ENCODE measurements at regions not wholly inside any gene's neighbourhood (a gene's known extent, or its start where the extent isn't known, plus 50 kb on each side); places are given as distances from the start of the nearest gene placed in this dataset.
"Not testable (repeated sequence)": the region's sequence is repeated elsewhere in the genome, so short reads cannot be mapped to it uniquely, and the experiment has no call there.

GRCh38 chr7:149930374-149931068, 56.8 kb downstream of the ATP6V0E2 start:
- DNase-seq (ENCODE audit: low read depth in 3 of 3, low spot score in 1 of 3), result not testable (repeated sequence)

GRCh38 chr7:149933776-149934175, 60.0 kb downstream of the ATP6V0E2 start:
- not testable (repeated sequence) for DNase-seq (ENCODE audit: low read depth in 3 of 3, low spot score in 1 of 3)

GRCh38 chr7:149947346-149947745, 73.6 kb downstream of the ATP6V0E2 start:
- DNase-seq (ENCODE audit: low read depth in 3 of 3, low spot score in 1 of 3), result not testable (repeated sequence)

- DNase-seq (ENCODE audit: low read depth in 3 of 3, low spot score in 1 of 3), result not testable (repeated sequence)
Measured at GRCh38 chr7:149948444-149948843, 74.7 kb downstream of the ATP6V0E2 start.

GRCh38 chr7:149949863-149950577, 76.3 kb downstream of the ATP6V0E2 start:
- not testable (repeated sequence) for DNase-seq (ENCODE audit: low read depth in 3 of 3, low spot score in 1 of 3)

- DNase-seq (ENCODE audit: low read depth in 3 of 3, low spot score in 1 of 3), result not testable (repeated sequence)
Measured at GRCh38 chr7:149950578-149950924, 76.8 kb downstream of the ATP6V0E2 start.

GRCh38 chr7:149951579-149951978, 77.8 kb downstream of the ATP6V0E2 start:
- DNase-seq (ENCODE audit: low read depth in 3 of 3, low spot score in 1 of 3), result not testable (repeated sequence)

GRCh38 chr7:149958880-149959279, 85.1 kb downstream of the ATP6V0E2 start:
- not testable (repeated sequence) for DNase-seq (ENCODE audit: low read depth in 3 of 3, low spot score in 1 of 3)

- not testable (repeated sequence) for DNase-seq (ENCODE audit: low read depth in 3 of 3, low spot score in 1 of 3)
Measured at GRCh38 chr7:149960863-149961262, 87.1 kb downstream of the ATP6V0E2 start.

- DNase-seq (ENCODE audit: low read depth in 3 of 3, low spot score in 1 of 3), result not testable (repeated sequence)
Measured at GRCh38 chr7:149961878-149962277, 88.1 kb downstream of the ATP6V0E2 start.

GRCh38 chr7:149962685-149963319, 89.0 kb downstream of the ATP6V0E2 start:
- not testable (repeated sequence) for DNase-seq (ENCODE audit: low read depth in 3 of 3, low spot score in 1 of 3)

- DNase-seq (ENCODE audit: low read depth in 3 of 3, low spot score in 1 of 3), result not testable (repeated sequence)
Measured at GRCh38 chr7:149963985-149964384, 90.2 kb downstream of the ATP6V0E2 start.

GRCh38 chr7:149966444-149966843, 92.7 kb downstream of the ATP6V0E2 start:
- not testable (repeated sequence) for DNase-seq (ENCODE audit: low read depth in 3 of 3, low spot score in 1 of 3)

GRCh38 chr7:149972977-149973376, 99.2 kb downstream of the ATP6V0E2 start:
- not testable (repeated sequence) for DNase-seq (ENCODE audit: low read depth in 3 of 3, low spot score in 1 of 3)

GRCh38 chr7:149973681-149974080, 99.9 kb downstream of the ATP6V0E2 start:
- not testable (repeated sequence) for DNase-seq (ENCODE audit: low read depth in 3 of 3, low spot score in 1 of 3)

- DNase-seq (ENCODE audit: low read depth in 3 of 3, low spot score in 1 of 3), result not testable (repeated sequence)
Measured at GRCh38 chr7:149975608-149976007, 101.8 kb downstream of the ATP6V0E2 start.

- not testable (repeated sequence) for DNase-seq (ENCODE audit: low read depth in 3 of 3, low spot score in 1 of 3)
Measured at GRCh38 chr7:149978537-149978936, 104.8 kb downstream of the ATP6V0E2 start.

- not testable (repeated sequence) for DNase-seq (ENCODE audit: low read depth in 3 of 3, low spot score in 1 of 3)
Measured at GRCh38 chr7:149978944-149979343, 105.2 kb downstream of the ATP6V0E2 start.

- DNase-seq (ENCODE audit: low read depth in 3 of 3, low spot score in 1 of 3), result not testable (repeated sequence)
Measured at GRCh38 chr7:149982537-149983112, 108.9 kb downstream of the ATP6V0E2 start.

GRCh38 chr7:149986866-149987265, 113.1 kb downstream of the ATP6V0E2 start:
- not testable (repeated sequence) for DNase-seq (ENCODE audit: low read depth in 3 of 3, low spot score in 1 of 3)

- not testable (repeated sequence) for DNase-seq (ENCODE audit: low read depth in 3 of 3, low spot score in 1 of 3)
Measured at GRCh38 chr7:149991652-149992302, 118.0 kb downstream of the ATP6V0E2 start.

All from stimulated activated CD4-positive, alpha-beta T cell treated with anti-CD3 and anti-CD28 coated beads, TNF-alpha, amount 100 ng/mL, for 1 hour (primary cell).